ENCODE measurements at regions not wholly inside any gene's neighbourhood (a gene's known extent, or its start where the extent isn't known, plus 50 kb on each side); places are given as distances from the start of the nearest gene placed in this dataset.
"Not testable (repeated sequence)": the region's sequence is repeated elsewhere in the genome, so short reads cannot be mapped to it uniquely, and the experiment has no call there.

DNA sequence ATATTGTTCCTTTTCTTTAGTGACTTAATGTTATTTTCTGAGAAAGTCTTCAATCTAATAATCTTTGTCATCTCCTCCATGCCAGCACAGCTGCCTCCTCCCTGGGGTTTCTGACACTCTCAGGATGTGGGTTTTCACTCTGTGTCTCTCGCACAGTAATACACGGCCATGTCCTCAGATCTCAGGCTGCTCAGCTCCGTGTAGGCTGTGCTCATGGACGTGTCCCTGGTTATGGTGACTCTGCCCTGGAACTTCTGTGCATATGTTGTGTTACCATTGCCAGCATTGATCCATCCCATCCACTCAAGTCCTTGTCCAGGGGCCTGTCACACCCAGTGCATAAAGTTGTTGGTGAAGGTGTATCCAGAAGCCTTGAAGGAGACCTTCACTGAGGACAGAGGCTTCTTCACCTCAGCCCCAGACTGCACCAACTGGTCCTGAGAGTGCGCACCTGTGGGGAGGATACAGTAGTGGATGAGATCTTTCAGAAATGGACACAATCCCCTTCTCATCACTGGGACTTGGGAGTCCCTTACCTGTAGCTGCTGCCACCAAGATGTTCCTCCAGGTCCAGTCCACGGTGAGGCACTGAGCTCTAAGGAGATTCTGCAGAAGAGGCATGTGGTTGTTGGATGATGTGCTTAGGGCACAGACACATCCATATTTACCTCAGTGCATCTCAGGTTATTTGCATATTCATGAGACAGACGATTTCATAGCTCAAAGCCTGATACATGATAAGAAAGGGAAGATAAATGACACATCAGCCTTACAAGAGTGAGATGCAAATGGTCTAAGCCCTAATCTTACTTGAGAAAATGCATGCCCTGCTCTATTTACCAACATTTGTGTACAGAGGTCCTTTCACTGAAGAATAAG, 114.7 kb downstream of the OR4M2 start:
- intact Hi-C loops (cut with micrococcal nuclease); DNase-seq; ATAC-seq: not testable (repeated sequence)

DNA sequence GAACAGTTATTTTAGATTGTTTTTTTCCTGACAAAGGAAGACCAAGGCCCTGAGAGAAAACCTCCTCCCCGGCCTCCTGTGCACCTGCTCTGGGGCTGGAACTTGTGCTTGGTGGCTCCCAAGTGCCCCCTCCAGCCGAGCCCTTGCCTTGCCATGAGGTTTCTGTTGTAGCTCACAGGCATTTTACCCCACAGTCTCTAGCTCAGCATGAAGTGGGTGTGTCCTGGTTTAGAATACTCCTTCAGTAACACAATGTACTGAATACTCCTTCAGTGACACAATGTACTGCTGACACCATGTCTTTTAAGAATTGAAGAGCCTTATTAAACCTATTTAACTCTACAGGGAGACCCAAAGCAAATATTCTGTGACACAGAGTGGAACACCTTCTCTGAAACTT, 116.1 kb downstream of the OR4M2 start:
- DNase-seq; ATAC-seq; intact Hi-C loops (cut with micrococcal nuclease): not testable (repeated sequence)

DNA sequence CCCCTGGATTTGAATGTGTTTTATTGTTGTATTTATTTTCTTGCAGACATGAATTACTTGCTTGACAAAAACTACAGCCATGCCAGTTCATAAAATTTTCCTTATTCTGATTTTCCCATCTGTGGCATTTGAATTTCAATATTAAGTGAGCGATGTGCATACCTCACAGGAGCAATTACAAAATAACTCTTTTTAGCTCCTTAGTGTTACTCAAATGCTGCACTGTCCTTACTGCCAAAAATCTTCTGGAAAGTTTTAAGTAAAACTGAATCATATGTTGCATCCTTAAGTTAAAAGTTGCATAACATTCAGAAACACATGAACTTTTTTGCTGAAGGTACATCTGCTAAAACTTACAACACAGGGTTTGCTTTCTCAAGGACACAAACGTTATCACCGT, 120.1 kb downstream of the OR4M2 start:
- DNase-seq; ATAC-seq; intact Hi-C loops (cut with micrococcal nuclease): not testable (repeated sequence)

DNA sequence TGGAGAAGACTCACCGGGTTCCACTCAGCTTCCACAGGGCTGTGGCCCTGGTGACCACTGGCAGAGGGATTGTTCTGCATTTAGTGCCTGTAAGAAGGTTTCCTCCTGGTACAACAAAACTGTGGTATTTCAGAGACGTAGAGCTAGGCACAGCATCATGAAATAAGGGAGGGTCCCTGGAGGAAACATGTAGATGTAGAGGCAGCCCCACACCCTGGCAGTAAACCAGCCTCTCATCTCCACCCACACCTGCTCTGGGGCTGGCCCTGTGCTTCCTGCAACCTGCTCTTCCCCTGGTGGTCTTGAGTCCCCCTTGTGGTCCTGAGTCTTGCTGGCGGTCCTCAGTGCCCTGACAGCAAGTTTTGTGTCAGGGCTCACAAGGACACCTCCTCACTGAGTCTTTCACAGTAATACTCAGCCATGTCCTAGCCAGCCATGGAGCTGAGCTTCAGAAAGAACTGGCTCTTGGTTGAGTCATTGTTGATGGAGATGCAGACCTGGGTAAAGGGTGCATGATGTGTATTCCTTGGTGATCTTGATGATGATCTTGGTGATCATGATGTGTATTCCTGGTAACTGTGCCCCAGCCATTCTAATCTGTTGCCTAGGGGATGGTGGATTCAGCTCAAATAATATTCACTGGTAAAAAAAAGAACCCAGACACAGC, 121.8 kb downstream of the OR4M2 start:
- DNase-seq; ATAC-seq; intact Hi-C loops (cut with micrococcal nuclease): not testable (repeated sequence)

DNA sequence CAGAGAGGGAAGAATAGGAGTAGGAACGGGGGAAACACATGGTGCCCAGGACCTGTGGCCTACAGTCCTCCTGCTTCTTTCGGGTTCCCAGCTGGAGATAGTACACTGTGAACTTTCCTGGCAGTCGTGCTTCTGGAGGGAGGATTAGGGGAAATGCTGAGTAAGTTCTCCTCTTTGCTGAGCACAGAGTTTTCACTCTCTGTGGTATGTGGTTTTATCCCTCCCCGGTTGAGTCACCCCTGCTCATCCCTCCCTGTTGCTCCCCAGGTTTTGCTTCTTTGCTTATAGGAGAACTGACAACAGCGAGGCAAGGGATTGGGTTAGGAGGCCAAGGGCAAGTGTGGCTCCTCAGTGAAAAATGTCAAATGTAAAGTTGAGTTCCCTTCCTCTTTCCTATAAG, 122.9 kb downstream of the OR4M2 start:
- DNase-seq; intact Hi-C loops (cut with micrococcal nuclease): not testable (repeated sequence)
- peak; percentile 31 for ATAC-seq

DNA sequence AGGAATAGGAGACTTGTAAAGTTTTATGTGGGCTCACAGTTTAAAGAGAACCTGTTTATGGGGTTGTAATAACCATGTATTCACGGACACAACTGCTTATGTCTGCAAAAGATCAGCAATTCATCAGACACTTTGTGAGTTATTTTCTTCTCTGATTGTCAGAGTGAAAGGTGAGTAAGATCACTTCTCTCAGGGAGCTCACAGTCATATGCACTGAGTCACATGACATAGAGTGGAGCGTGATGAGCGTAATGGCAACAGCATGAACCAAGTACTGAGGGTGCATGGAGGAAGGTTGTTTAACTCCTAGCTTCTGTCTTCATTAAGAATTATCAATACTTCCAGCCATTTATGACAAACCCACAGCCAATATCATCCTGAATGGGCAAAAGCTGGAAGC, 128.8 kb downstream of the OR4M2 start:
- DNase-seq; intact Hi-C loops (cut with micrococcal nuclease); ATAC-seq: not testable (repeated sequence)

DNA sequence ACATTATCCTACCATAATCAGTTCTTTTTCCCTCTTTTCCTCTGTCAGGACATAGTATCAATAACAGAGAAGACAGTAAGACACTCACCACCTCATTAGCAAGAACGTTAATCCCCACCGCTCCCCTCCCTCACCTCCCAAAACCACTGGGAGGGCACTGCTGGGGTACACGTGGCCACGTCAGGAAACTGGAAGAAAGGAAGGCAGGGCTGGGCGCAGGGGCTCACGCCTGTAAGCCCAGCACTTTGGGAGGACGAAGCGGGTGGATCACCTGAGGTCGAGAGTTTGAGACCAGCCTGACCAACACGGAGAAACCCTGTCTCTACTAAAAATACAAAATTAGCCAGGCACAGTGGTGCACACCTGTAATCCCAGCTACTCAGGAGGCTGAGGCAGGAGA, 142.3 kb downstream of the OR4M2 start:
- DNase-seq; ATAC-seq; intact Hi-C loops (cut with micrococcal nuclease): not testable (repeated sequence)

DNA sequence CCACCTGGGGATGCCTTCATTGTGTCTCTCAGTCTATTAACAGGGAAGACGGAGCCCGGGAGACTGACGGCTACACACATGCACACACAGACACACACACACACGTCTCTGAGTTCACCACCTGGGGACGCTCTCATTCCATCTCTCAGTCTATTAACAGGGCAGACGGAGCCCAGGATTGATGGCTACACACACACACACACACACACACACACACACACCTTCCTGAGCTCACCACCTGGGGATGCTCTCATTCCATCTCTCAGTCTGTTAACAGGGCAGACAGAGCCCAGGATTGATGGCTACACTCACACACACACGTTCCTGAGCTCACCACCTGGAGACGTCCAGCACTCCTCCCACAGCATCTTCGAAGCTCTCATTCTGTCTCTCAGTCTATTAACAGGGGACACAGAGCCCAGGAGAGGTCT, 143.9 kb downstream of the OR4M2 start:
- intact Hi-C loops (cut with micrococcal nuclease) = no loop called here
- ATAC-seq = no peak
- DNase-seq = no peak

DNA sequence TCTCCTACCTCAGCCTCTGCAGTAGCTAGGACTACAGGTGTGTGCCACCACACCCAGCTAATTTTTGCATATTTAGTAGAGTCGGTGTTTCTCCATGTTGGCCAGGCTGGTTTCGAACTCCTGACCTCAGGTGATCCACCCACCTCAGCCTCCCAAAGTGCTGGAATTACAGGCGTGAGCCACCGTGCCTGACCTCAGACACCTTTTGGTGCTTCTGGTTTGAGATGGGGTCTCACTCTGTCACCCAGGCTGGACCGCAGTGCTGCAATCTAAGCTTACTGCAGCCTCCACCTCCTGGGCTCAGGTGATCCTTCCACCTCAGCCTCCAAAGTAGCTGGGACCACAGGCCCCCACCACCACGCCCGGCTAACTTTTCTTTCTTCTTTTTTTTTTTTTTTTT, 144.6 kb downstream of the OR4M2 start:
- DNase-seq; ATAC-seq; intact Hi-C loops (cut with micrococcal nuclease): not testable (repeated sequence)

DNA sequence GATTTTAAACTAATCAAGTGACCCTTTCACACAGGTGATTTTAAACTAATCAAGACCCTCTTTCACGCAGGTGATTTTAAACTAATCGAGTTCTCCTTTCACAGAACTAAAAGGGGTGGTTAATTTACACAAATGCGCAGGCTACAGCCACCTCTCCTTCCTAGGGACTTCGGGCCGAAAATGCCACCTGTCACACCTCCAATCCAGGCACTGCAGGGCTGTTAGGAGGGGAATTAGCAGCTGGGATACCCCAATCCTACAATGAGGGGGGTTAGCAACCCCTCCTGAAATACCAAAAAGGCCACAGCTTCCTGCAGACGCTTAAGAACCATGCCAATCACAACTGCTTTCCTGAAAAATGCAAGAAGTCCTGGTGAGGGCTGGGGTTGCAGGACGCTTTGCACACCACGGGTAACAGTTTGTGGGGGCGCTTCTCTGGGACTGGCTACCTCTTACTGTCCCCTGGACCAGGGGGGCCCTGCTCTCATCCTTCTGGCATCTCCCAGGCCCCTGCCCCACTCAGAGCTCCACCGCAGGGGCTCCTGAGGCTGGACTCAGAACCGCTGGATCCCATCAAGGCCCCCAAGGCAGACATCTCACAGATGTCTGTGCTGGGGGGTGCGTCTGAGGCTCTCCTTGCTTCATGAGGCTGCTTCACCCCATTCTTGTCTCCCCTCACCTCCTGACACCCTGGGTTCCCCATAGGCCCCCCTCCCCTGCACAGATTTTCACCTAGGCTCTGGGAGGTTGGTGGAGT, 145.9 kb downstream of the OR4M2 start:
- DNase-seq (no peak), ATAC-seq (no peak)
- intact Hi-C loops (cut with micrococcal nuclease) = no loop called here

DNA sequence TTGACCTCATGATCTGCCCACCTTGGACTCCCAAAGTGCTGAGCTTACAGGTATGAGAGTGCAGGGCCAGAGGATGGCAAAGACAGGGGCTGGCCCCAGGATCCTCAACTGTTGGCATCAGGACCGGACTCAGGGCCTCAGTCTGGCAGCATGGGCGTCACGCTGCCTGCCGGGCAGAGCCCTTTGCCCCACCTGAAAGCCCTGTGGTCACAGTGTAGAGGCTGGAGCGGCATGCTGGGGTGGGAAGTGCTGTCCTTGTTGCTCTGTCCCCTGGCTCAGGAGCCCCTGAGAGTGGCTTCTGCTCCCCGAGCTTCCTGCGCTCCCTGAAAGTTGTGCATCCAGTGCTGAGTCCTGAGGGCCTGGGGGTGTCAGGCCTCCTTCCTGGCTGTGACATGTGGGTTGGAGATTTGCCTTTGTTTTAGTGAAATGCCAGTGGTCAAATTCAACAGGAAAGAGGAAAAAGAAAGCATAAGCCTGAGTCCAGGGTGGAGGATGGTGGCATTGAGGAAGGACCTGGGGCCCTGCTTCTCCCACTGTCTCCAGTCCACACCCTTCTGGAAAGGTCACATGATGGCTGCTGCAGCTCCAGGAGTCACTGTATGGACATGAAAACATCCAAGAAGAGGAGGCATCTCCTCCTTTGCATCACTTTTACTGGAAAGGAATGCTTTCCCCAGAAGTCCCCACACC, 147.2 kb downstream of the OR4M2 start:
- intact Hi-C loops (cut with micrococcal nuclease) = no loop called here
- DNase-seq (no peak), ATAC-seq (no peak)

DNA sequence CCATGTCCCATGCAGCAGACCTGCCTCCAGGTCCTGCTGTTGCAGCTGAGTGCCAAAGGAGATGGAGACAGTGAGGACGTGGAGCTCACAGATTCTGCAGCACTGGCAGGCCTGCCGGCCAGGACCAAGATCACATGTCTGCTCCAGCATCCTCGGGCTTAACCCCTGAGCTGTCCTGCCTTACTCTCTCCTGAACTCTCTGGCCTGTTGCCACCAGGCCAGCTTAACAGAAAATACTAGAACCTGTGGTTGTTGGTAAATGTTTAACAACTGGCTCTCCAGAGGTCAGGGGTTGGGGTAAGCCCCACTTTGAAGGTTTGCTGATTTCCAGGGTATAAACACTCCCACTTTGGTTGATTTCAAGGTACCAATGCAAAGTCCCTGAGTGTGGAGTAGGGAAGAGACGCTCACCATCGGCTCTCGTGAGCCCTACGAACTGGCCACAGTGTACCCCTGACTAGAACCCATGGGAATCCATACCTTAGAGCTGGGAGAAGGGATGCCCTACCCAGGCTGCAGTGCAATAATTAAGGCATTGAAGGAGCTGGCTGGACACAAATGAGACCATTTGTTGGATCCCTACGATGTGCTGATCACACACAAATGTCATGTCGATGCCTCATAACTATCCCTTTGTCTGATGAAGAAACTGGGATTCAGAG, 147.9 kb downstream of the OR4M2 start:
- DNase-seq = no peak
- intact Hi-C loops (cut with micrococcal nuclease) = no loop called here
- no peak for ATAC-seq

DNA sequence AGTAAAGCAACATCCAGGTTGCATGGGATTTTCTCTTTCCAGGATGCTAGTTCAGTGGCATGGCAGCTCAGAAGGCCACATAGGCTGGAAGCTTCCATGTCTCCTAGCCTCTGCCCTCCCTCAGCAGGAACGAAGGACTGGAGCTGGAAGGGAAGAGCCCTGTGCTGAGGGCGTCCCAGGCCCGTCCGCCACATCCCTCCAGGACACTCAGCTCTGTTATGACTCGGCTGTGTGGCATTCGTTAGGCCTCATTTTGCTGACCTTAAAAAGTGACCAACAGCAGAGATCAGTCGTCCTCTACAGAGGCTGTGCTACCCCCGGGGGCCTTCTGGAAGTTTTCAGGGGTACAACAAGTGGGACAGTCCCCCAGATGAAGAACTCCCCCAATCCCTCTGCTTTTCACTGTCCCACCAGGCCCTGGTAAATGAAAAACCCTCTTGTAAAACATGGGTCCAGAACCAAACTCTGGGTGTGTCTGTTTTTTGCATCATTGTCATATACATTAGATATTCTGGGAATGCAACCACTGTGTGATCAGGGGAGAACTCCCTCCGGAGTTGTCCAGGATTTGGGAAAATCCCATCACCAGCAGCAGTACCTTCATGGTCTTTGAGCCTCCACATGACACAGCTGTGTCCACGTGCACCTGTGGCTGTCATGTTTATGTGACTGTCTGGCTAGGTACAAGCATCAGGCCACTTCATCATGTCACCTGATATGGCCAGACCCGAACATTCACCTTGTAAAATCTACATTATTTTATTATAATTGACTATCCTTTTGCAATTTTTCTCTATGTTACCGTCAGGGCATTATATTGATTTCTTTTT, 149.9 kb downstream of the OR4M2 start:
- intact Hi-C loops (cut with micrococcal nuclease) = no loop called here
- ATAC-seq = no peak
- DNase-seq = no peak

DNA sequence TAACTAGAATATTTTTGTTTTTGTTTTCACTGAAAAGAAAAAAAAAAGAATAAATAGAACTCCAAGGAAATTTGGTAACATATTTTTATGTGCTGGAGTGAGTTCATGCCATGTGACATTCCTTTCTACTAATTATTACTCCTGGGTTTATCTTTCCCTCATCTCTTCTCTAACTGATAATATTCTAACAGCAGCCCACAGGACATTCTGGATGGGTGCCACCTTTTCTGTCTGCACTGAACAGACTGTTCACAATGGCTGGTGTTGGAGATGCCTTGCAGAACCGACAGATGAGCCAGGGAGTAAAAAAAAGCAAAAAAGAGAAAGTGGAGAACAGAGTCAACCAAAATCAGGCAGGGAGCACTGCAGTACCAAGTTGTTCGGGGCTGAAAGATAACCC, 151.3 kb downstream of the OR4M2 start:
- no peak for DNase-seq
- peak; percentile 58 for ATAC-seq

DNA sequence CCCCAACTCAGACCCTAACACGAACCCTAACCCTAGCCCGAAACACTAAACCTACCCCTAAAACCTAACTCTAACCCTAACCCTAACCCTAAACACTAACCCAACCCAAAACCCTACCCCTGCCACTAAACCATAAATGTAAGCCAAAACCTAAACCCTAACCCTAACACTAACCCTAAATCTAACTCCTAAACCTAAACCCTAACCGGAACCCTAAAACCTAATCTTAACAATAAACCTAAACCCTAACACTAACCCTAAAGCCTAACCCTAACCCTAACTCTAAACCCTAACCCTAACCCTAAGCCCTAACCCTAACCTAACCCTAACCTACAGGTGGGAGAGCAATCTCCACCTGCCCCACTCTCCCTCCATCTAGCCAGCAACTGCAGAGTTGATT, 152.3 kb downstream of the OR4M2 start:
- no peak for ATAC-seq
- no peak for DNase-seq
- intact Hi-C loops (cut with micrococcal nuclease) = no loop called here

More for the DNA sequence above, 151.3 kb downstream of the OR4M2 start:
- intact Hi-C loops (cut with micrococcal nuclease) = no loop called here

DNA sequence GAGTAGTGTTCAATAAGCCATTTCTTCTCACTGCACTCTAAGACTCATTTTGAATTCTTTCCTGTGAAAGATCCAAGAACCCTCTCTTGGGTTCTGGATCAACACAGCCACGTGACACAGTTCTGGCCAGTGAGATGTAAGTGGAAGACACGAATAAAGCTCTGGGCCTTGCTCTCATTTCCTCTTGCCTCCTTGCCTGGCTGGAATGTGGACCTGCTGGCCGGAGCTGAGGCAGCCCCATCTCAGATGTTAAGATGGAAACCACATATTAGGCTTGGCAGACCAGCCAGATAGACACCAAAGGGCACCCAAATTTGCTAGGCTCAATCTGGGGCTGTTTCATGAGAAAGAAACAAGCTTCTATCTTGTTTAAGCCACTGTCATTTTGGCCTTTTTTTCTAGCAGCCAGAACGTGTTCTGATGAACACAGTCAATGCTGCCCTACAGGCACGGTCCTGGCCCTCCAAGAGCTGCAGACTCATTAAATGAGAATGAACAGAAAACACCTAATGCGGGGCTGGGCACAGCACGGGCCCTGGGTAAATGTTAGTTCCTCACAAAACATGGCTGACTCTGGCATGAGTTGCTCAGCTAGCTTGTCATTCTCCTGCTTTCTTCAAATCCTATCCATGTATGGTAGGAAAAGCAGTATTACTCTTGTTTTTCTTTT, 155.1 kb downstream of the OR4M2 start:
- intact Hi-C loops (cut with micrococcal nuclease); ATAC-seq; DNase-seq: not testable (repeated sequence)

DNA sequence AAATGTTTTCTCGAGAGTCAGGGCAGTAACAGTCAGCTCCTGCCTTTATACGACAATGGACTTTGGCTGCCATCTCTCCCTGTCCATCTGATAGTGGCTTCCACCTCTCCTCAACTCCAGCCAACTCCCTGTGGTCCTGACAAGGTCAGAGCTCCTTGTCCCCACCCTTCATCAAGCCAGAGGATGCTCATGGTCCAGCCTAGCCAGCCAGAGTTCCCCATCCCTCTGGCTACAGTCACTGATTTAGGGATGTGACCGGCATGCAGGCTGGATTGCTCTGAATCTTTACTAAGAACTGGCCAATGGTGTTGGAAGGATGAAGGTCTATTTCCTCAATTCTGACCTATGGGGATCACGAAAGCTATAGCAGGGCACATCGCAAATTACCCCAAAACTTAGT, 156.1 kb downstream of the OR4M2 start:
- intact Hi-C loops (cut with micrococcal nuclease) = no loop called here
- no peak for DNase-seq
- no peak for ATAC-seq

Measured in left ventricle myocardium superior (tissue), 1 donor.